H1 (cell line): ENCODE measurements at regions not wholly inside any gene's neighbourhood (a gene's known extent, or its start where the extent isn't known, plus 50 kb on each side); places are given as distances from the start of the nearest gene placed in this dataset.

Source experiments
- CTCF ChIA-PET: fragments of 300-600 bp; sonication (Branson Sonifier 250); formaldehyde crosslinking; loops from one replicate; lab custom pipeline; 2021; ENCODE audit not compliant: partially characterized antibody; lab: Charles Lee
- POLR2A ChIA-PET: fragments of 300-600 bp; sonication (Branson Sonifier 250); formaldehyde crosslinking; loops from one replicate; lab custom pipeline; 2021; ENCODE audit warnings: inconsistent platforms; ENCODE audit not compliant: partially characterized antibody; lab: Charles Lee
- DNase-seq, 2 experiments: peaks; one replicate each; pipeline versions ENCODE4 v3.0.0 to v3.0.0-alpha.2; 2010 to 2022; ENCODE audit warnings: low spot score in 2 of 2, low read depth in 1 of 2, mixed read lengths in 1 of 2
- FAIRE-seq: peaks from 2 replicates; lab custom pipeline; 2011; peaks lifted over from hg19 to GRCh38; lab: Jason Lieb, UNC
- H2AFZ ChIP-seq: 2 replicates; pipeline ENCODE4 v1.8.1; 2012; ENCODE audit warnings: low read length, inconsistent platforms
- H2AK5ac ChIP-seq: 2 replicates; pipeline ENCODE4 v1.6.1; 2013; ENCODE audit warnings: low read depth, low read length
- H2BK120ac ChIP-seq: replicated peaks from 2 replicates; pipeline ENCODE3; 2013; ENCODE audit warnings: low read depth, low read length, inconsistent platforms
- H2BK12ac ChIP-seq: 2 replicates; pipeline ENCODE4 v1.6.1; 2013; ENCODE audit warnings: low read depth, low read length
- H2BK15ac ChIP-seq: 2 replicates; pipeline ENCODE4 v1.6.1; 2013; ENCODE audit warnings: low read length
- H2BK20ac ChIP-seq: 2 replicates; pipeline ENCODE4 v1.6.1; 2013; ENCODE audit warnings: low read length
- H2BK5ac ChIP-seq: 2 replicates; pipeline ENCODE4 v1.6.1; 2013; ENCODE audit warnings: low read depth, low read length
- H3K14ac ChIP-seq: 2 replicates; pipeline ENCODE4 v1.6.1; 2013; ENCODE audit warnings: inconsistent platforms; ENCODE audit not compliant: insufficient read length
- H3K18ac ChIP-seq: 2 replicates; pipeline ENCODE4 v1.6.1; 2013; ENCODE audit warnings: low read length; ENCODE audit errors: extremely low read depth
- H3K23ac ChIP-seq: 2 replicates; pipeline ENCODE4 v1.6.1; 2013; ENCODE audit warnings: inconsistent platforms; ENCODE audit not compliant: insufficient read length
- H3K23me2 ChIP-seq: 2 replicates; pipeline ENCODE4 v1.6.1; 2013; ENCODE audit warnings: low read depth, low read length
- H3K27ac ChIP-seq: 2 replicates; pipeline ENCODE4 v1.6.1; 2011; ENCODE audit warnings: low read depth, low read length, inconsistent platforms
- H3K27me3 ChIP-seq, 4 experiments: replicated peaks in 1 of 4; 1 replicate in 1 of 4; 2 replicates in 3 of 4; pipeline versions ENCODE4 v1.6.1 to v1.8.1; 2011 to 2013; ENCODE audit warnings: low read length in 3 of 4, mild to moderate bottlenecking in 3 of 4, inconsistent platforms in 2 of 4, mixed read lengths in 2 of 4, moderate library complexity in 1 of 4; ENCODE audit not compliant: control insufficient read depth in 3 of 4, insufficient read depth in 3 of 4; ENCODE audit errors: extremely low read depth in 1 of 4
- H3K36me3 ChIP-seq, 4 experiments: 2 replicates each; pipeline versions ENCODE4 v1.6.1 to v1.8.1; 2011 to 2013; ENCODE audit warnings: mild to moderate bottlenecking in 4 of 4, low read length in 3 of 4, moderate library complexity in 2 of 4, control low read depth in 1 of 4, inconsistent platforms in 1 of 4; ENCODE audit not compliant: insufficient read depth in 4 of 4, control insufficient read depth in 2 of 4
- H3K4ac ChIP-seq: replicated peaks from 2 replicates; pipeline ENCODE3; 2013; ENCODE audit warnings: low read length, low read depth, mixed read lengths, inconsistent platforms; ENCODE audit not compliant: insufficient read length
- H3K4me1 ChIP-seq, 4 experiments: replicated peaks in 1 of 4; 1 replicate in 1 of 4; 2 replicates in 3 of 4; pipeline versions ENCODE4 v1.6.1 to v1.8.1; 2011 to 2013; ENCODE audit warnings: low read length in 3 of 4, inconsistent platforms in 2 of 4, mixed read lengths in 1 of 4; ENCODE audit not compliant: insufficient read depth in 4 of 4, control insufficient read depth in 3 of 4
- H3K4me2 ChIP-seq, 2 experiments: 2 replicates each; pipeline versions ENCODE4 v1.6.1 to v1.8.1; 2011 to 2013; ENCODE audit warnings: low read depth in 2 of 2, low read length in 2 of 2, control low read depth in 1 of 2, inconsistent platforms in 1 of 2, mild to moderate bottlenecking in 1 of 2; ENCODE audit not compliant: insufficient read depth in 1 of 2
- H3K4me3 ChIP-seq, 4 experiments: fragments of 200-600, 300-600 bp in 1 of 4; sonication (generic), shearing (Covaris generic), sonication (Bioruptor Twin) in 1 of 4; 2 replicates each; pipeline versions ENCODE4 v1.5.1 to v1.8.1; 2011 to 2016; ENCODE audit warnings: low read length in 4 of 4, low read depth in 3 of 4, control low read depth in 2 of 4, inconsistent platforms in 2 of 4, mild to moderate bottlenecking in 2 of 4, mixed read lengths in 1 of 4, moderate library complexity in 1 of 4; ENCODE audit not compliant: insufficient read depth in 2 of 4; ENCODE audit errors: extremely low read depth in 1 of 4
- H3K56ac ChIP-seq: replicated peaks from 2 replicates; pipeline ENCODE3; 2013; ENCODE audit warnings: low read depth, mild to moderate bottlenecking, mixed read lengths, low read length, inconsistent platforms; ENCODE audit not compliant: insufficient read length
- H3K79me1 ChIP-seq: 2 replicates; pipeline ENCODE4 v1.6.1; 2013; ENCODE audit warnings: low read depth, low read length, control low read depth
- H3K79me2 ChIP-seq, 2 experiments: 2 replicates each; pipeline versions ENCODE4 v1.6.1 to v1.8.1; 2012 to 2013; ENCODE audit warnings: low read length in 2 of 2, mild to moderate bottlenecking in 2 of 2, inconsistent platforms in 1 of 2; ENCODE audit not compliant: insufficient read depth in 2 of 2, control insufficient read depth in 1 of 2
- H3K9ac ChIP-seq, 4 experiments: replicated peaks in 1 of 4; 1 replicate in 1 of 4; 2 replicates in 3 of 4; pipeline versions ENCODE4 v1.6.1 to v1.8.1; 2011 to 2013; ENCODE audit warnings: low read depth in 3 of 4, low read length in 3 of 4, control low read depth in 2 of 4, mild to moderate bottlenecking in 2 of 4, moderate library complexity in 2 of 4, inconsistent platforms in 1 of 4; ENCODE audit errors: extremely low read depth in 1 of 4
- H3K9me3 ChIP-seq, 2 experiments: 2 replicates each; pipeline versions ENCODE4 v1.6.1 to v1.8.1; 2012 to 2013; ENCODE audit warnings: mild to moderate bottlenecking in 2 of 2, moderate library complexity in 2 of 2, control low read depth in 1 of 2, inconsistent platforms in 1 of 2, low read depth in 1 of 2, low read length in 1 of 2, mixed read lengths in 1 of 2; ENCODE audit not compliant: insufficient read depth in 2 of 2
- H4K20me1 ChIP-seq, 2 experiments: replicated peaks in 1 of 2; 2 replicates each; pipeline versions ENCODE3 to v1.8.1; 2011 to 2013; ENCODE audit warnings: inconsistent platforms in 2 of 2, low read length in 2 of 2, mild to moderate bottlenecking in 1 of 2; ENCODE audit not compliant: insufficient read depth in 2 of 2, control insufficient read depth in 1 of 2
- H4K5ac ChIP-seq: 2 replicates; pipeline ENCODE4 v1.6.1; 2013; ENCODE audit warnings: low read length, low read depth, mixed read lengths, inconsistent platforms; ENCODE audit not compliant: insufficient read length
- H4K8ac ChIP-seq: 2 replicates; pipeline ENCODE4 v1.8.0; 2013; ENCODE audit warnings: mild to moderate bottlenecking, moderate library complexity, low read length, inconsistent platforms; ENCODE audit not compliant: insufficient read depth; ENCODE audit errors: extremely low read depth
- H4K91ac ChIP-seq: replicated peaks from 2 replicates; pipeline ENCODE3; 2013; ENCODE audit warnings: low read length, mixed read lengths, inconsistent platforms; ENCODE audit not compliant: insufficient read length
- BRCA1 ChIP-seq: IDR thresholded peaks from 2 replicates; pipeline ENCODE4 v1.6.1; 2012; ENCODE audit warnings: low read depth, low read length, improper control_type of control experiment
- CREB1 ChIP-seq: IDR thresholded peaks from 2 replicates; pipeline ENCODE4 v1.6.1; 2012; ENCODE audit warnings: inconsistent platforms
- EZH2 ChIP-seq: fragments of 200-600 bp; sonication (generic); IDR thresholded peaks from 2 replicates; pipeline ENCODE4 v1.7.1; 2012; ENCODE audit warnings: low read depth, mild to moderate bottlenecking, moderate library complexity, low read length, inconsistent platforms; ENCODE audit not compliant: severe bottlenecking
- PHF8 ChIP-seq: fragments of 200-600 bp; sonication (generic); conservative IDR thresholded peaks from 2 replicates; pipeline ENCODE4 v1.7.1; 2012; ENCODE audit warnings: low read depth, mild to moderate bottlenecking, inconsistent platforms, low read length, moderate library complexity
- RAD21 ChIP-seq, 2 experiments: IDR thresholded peaks in 1 of 2; conservative IDR thresholded peaks in 1 of 2; 2 replicates each; pipeline ENCODE4 v1.6.1; 2011; ENCODE audit warnings: low read depth in 2 of 2, low read length in 2 of 2, improper control_type of control experiment in 1 of 2, inconsistent platforms in 1 of 2, mild to moderate bottlenecking in 1 of 2, moderate library complexity in 1 of 2
- RFX5 ChIP-seq: IDR thresholded peaks from 2 replicates; pipeline ENCODE4 v1.6.1; 2011; ENCODE audit warnings: low read depth, low read length, improper control_type of control experiment, borderline replicate concordance
- SP1 ChIP-seq: IDR thresholded peaks from 2 replicates; pipeline ENCODE4 v1.6.1; 2011; ENCODE audit warnings: low read depth, low read length
- TAF1 ChIP-seq: IDR thresholded peaks from 2 replicates; pipeline ENCODE4 v1.6.1; 2011; ENCODE audit warnings: mild to moderate bottlenecking, low read depth, low read length
- TEAD4 ChIP-seq: IDR thresholded peaks from 2 replicates; pipeline ENCODE4 v1.6.1; 2012; ENCODE audit warnings: low read depth, low read length, inconsistent platforms, mixed read lengths
- WGBS, 2 experiments: shearing (Covaris generic) in 1 of 2; methylation state at CpG; one replicate each; pipeline versions ENCODE4 v1.1.6 to v1.1.7; 2013 to 2015; ENCODE audit warnings: low lambda C conversion rate in 2 of 2, mixed read lengths in 2 of 2, inconsistent platforms in 1 of 2, low coverage in 1 of 2, missing lambda C conversion rate in 1 of 2; ENCODE audit not compliant: insufficient replicate concordance in 2 of 2, insufficient coverage in 1 of 2, insufficient read length in 1 of 2; ENCODE audit errors: extremely low coverage in 1 of 2, missing lambda C conversion rate in 1 of 2; 5-methylcytosine and 5-hydroxymethylcytosine counted together
- TF ChIP-seq, protein P1 (sequence below): IDR thresholded peaks from 2 replicates; pipeline ENCODE4 v1.6.1; 2012; ENCODE audit warnings: low read length, inconsistent platforms
- TF ChIP-seq, protein P2 (sequence below), 3 experiments: IDR thresholded peaks; 1 replicate in 2 of 3; 2 replicates in 1 of 3; pipeline versions ENCODE4 v1.5.1 to v1.6.1; 2011; ENCODE audit warnings: low read length in 3 of 3, mild to moderate bottlenecking in 3 of 3, inconsistent platforms in 2 of 3, low read depth in 1 of 3, moderate library complexity in 1 of 3; ENCODE audit not compliant: insufficient read depth in 1 of 3; ENCODE audit errors: control extremely low read depth in 1 of 3

DNA sequence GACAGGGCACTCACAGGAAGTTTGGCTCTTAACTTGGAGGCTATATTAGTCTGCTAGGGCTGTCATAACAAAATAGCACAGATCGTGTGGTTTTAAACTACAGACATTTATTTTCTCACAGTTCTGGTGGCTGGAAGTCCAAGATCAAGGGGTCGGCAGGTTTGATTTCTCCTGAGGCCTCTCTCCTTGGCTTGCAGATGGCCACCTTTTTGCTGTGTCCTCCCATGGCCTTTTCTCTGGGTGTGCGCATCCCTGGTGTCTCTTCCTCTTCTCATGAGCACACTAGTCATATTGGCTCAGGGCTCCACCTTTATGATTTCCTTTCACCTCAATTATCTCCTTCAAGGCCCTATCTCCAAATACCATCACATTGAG, 69.3 kb downstream of the FOXB1 start:
- no peaks in the 10 kb centered on the region for H3K27me3 ChIP-seq
- H3K14ac ChIP-seq = no peak overlapping the region
- no peak overlapping the region for H3K9ac ChIP-seq
- no peak overlapping the region for H2AK5ac ChIP-seq
- H2BK5ac ChIP-seq = no peak overlapping the region
- no peak overlapping the region for H3K27ac ChIP-seq
- DNase-seq (no peak), FAIRE-seq (no peak)
- no peak overlapping the region for H2BK120ac ChIP-seq
- H4K8ac ChIP-seq = no peak overlapping the region
- no peak overlapping the region for H3K4me2 ChIP-seq
- no peaks in the 10 kb centered on the region for H3K23me2 ChIP-seq
- H2AFZ ChIP-seq = no peak overlapping the region
- no peak overlapping the region for H3K18ac ChIP-seq
- no peaks in the 10 kb centered on the region for H3K79me2 ChIP-seq
- no peak overlapping the region for H2BK20ac ChIP-seq
- H3K4me3 ChIP-seq = no peak overlapping the region
- H4K20me1 ChIP-seq = no peaks in the 10 kb centered on the region
- no peak overlapping the region for H3K56ac ChIP-seq
- H3K23ac ChIP-seq = no peak overlapping the region
- H2BK15ac ChIP-seq = no peak overlapping the region
- no peak overlapping the region for H4K5ac ChIP-seq
- whole genome bisulfite sequencing, 2 experiments = 96% methylated on average over 3 of the region's 3 CpGs; no CpG with 5 or more reads in 1 of the 2 experiments
- no peak overlapping the region for H4K91ac ChIP-seq
- 0 out of 4 replicates have a peak, but pooled peaks cover 0 to 3% of the 10 kb centered on the region in 2 experiments for H3K9me3 ChIP-seq
- H3K36me3 ChIP-seq = no peaks in the 10 kb centered on the region
- POLR2A ChIA-PET = no interaction called here
- peaks cover 0 to 23% (median 16%) of the 10 kb centered on the region in 4 experiments for H3K4me1 ChIP-seq
- no peak overlapping the region for H3K4ac ChIP-seq
- no peaks in the 10 kb centered on the region for H3K79me1 ChIP-seq
- H2BK12ac ChIP-seq = no peak overlapping the region
- CTCF ChIA-PET = no interaction called here
- TF ChIP-seq RFX5 (no peak), RAD21 (IDR thresholded peaks at IDR 0.05 in 1 of 2, conservative IDR thresholded peaks at IDR 0.05 in 1 of 2; ENCODE audit: low read depth in 2 of 2, low read length in 2 of 2) (no peak), TEAD4 (no peak), PHF8 (no peak), CREB1 (no peak), SP1 (no peak), TAF1 (no peak), BRCA1 (no peak), EZH2 (no peak)
- TF ChIP-seq, protein P1, sequence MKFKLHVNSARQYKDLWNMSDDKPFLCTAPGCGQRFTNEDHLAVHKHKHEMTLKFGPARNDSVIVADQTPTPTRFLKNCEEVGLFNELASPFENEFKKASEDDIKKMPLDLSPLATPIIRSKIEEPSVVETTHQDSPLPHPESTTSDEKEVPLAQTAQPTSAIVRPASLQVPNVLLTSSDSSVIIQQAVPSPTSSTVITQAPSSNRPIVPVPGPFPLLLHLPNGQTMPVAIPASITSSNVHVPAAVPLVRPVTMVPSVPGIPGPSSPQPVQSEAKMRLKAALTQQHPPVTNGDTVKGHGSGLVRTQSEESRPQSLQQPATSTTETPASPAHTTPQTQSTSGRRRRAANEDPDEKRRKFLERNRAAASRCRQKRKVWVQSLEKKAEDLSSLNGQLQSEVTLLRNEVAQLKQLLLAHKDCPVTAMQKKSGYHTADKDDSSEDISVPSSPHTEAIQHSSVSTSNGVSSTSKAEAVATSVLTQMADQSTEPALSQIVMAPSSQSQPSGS = no peak
- TF ChIP-seq, protein P2, sequence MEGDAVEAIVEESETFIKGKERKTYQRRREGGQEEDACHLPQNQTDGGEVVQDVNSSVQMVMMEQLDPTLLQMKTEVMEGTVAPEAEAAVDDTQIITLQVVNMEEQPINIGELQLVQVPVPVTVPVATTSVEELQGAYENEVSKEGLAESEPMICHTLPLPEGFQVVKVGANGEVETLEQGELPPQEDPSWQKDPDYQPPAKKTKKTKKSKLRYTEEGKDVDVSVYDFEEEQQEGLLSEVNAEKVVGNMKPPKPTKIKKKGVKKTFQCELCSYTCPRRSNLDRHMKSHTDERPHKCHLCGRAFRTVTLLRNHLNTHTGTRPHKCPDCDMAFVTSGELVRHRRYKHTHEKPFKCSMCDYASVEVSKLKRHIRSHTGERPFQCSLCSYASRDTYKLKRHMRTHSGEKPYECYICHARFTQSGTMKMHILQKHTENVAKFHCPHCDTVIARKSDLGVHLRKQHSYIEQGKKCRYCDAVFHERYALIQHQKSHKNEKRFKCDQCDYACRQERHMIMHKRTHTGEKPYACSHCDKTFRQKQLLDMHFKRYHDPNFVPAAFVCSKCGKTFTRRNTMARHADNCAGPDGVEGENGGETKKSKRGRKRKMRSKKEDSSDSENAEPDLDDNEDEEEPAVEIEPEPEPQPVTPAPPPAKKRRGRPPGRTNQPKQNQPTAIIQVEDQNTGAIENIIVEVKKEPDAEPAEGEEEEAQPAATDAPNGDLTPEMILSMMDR (IDR thresholded peaks at IDR 0.05; ENCODE audit: control extremely low read depth in 1 of 3, insufficient read depth in 1 of 3, low read depth in 1 of 3, low read length in 3 of 3) = no peak
